IMR-90 (cell line): ENCODE measurements at regions not wholly inside any gene's neighbourhood (a gene's known extent, or its start where the extent isn't known, plus 50 kb on each side); places are given as distances from the start of the nearest gene placed in this dataset.

Source experiments
- ATAC-seq: fragments of 200-7000 bp; cut with Tn5 transposase; 2 replicates; pipeline ENCODE4 v1.9.1; 2020; ENCODE audit warnings: low read depth, mild to moderate bottlenecking, moderate library complexity
- BruUV-seq: library from RNA; stranded (reverse); fragments of 400-500 nt; replicated peaks from 2 replicates; lab custom pipeline; 2021; lab: Mats Ljungman, UMichigan
- CTCF ChIA-PET: fragments of 300-600 bp; formaldehyde crosslinking; extraction: SDS; loops from one replicate; lab custom pipeline; 2021; ENCODE audit warnings: antibody characterized with exemption; lab: Yijun Ruan, JAX
- POLR2A ChIA-PET: fragments of 300-600 bp; sonication (Branson Sonifier 250); formaldehyde crosslinking; loops from one replicate; lab custom pipeline; 2022; ENCODE audit warnings: antibody characterized with exemption; ENCODE audit not compliant: unreplicated experiment; lab: Charles Lee
- DNase-seq: peaks from one replicate; pipeline ENCODE4 v3.0.0; 2013
- H2AFZ ChIP-seq: replicated peaks from 2 replicates; pipeline ENCODE3; 2013; ENCODE audit warnings: low read length, mild to moderate bottlenecking; ENCODE audit not compliant: poor library complexity
- H2AK5ac ChIP-seq: 2 replicates; pipeline ENCODE4 v1.6.1; 2013; ENCODE audit warnings: low read depth, low read length, inconsistent platforms
- H2AK9ac ChIP-seq: replicated peaks from 2 replicates; pipeline ENCODE3; 2013; ENCODE audit warnings: mild to moderate bottlenecking, low read depth, low read length, moderate library complexity; ENCODE audit not compliant: poor library complexity
- H2BK120ac ChIP-seq: 2 replicates; pipeline ENCODE4 v1.6.1; 2013; ENCODE audit warnings: low read depth, low read length, inconsistent platforms
- H2BK15ac ChIP-seq: 3 replicates; pipeline ENCODE4 v1.6.1; 2013; ENCODE audit warnings: low read depth, low read length, inconsistent platforms
- H2BK20ac ChIP-seq: 2 replicates; pipeline ENCODE4 v1.6.1; 2013; ENCODE audit warnings: low read depth, mild to moderate bottlenecking, inconsistent platforms, low read length, moderate library complexity
- H2BK5ac ChIP-seq: 2 replicates; pipeline ENCODE4 v1.6.1; 2013; ENCODE audit warnings: mild to moderate bottlenecking, low read depth, low read length, inconsistent platforms; ENCODE audit not compliant: poor library complexity, severe bottlenecking
- H3K14ac ChIP-seq: replicated peaks from 2 replicates; pipeline ENCODE4 v1.6.1; 2013; ENCODE audit warnings: low read depth, low read length, inconsistent platforms
- H3K18ac ChIP-seq: 2 replicates; pipeline ENCODE4 v1.6.1; 2013; ENCODE audit warnings: low read depth, low read length, control low read depth
- H3K23ac ChIP-seq: 2 replicates; pipeline ENCODE4 v1.6.1; 2013; ENCODE audit warnings: low read depth, low read length, inconsistent platforms
- H3K27ac ChIP-seq: 2 replicates; pipeline ENCODE4 v1.5.1; 2013; ENCODE audit warnings: mild to moderate bottlenecking, control low read depth, low read length; ENCODE audit not compliant: insufficient read depth
- H3K27me3 ChIP-seq: 2 replicates; pipeline ENCODE4 v1.6.1; 2013; ENCODE audit warnings: low read length; ENCODE audit not compliant: control insufficient read depth, insufficient read depth
- H3K36me3 ChIP-seq: 2 replicates; pipeline ENCODE4 v1.6.1; 2013; ENCODE audit warnings: low read length, mixed read lengths; ENCODE audit not compliant: control insufficient read depth, insufficient read depth
- H3K4ac ChIP-seq: 2 replicates; pipeline ENCODE4 v1.6.1; 2013; ENCODE audit warnings: low read depth, low read length, inconsistent platforms
- H3K4me1 ChIP-seq: 2 replicates; pipeline ENCODE4 v1.6.1; 2013; ENCODE audit warnings: low read length, mixed read lengths; ENCODE audit not compliant: control insufficient read depth, insufficient read depth
- H3K4me2 ChIP-seq: 2 replicates; pipeline ENCODE4 v1.6.1; 2013; ENCODE audit warnings: low read depth, mild to moderate bottlenecking, control low read depth, low read length, moderate library complexity
- H3K4me3 ChIP-seq: 2 replicates; pipeline ENCODE4 v1.5.1; 2013; ENCODE audit warnings: low read depth, mild to moderate bottlenecking, control low read depth, low read length, moderate library complexity; ENCODE audit not compliant: insufficient read depth
- H3K56ac ChIP-seq: 2 replicates; pipeline ENCODE4 v1.6.1; 2013; ENCODE audit warnings: low read length, inconsistent platforms; ENCODE audit not compliant: insufficient read depth; ENCODE audit errors: extremely low read depth
- H3K79me1 ChIP-seq, 2 experiments: 2 replicates each; pipeline ENCODE4 v1.6.1; 2013; ENCODE audit warnings: low read length in 2 of 2, inconsistent platforms in 1 of 2, low read depth in 1 of 2
- H3K9ac ChIP-seq: 2 replicates; pipeline ENCODE4 v1.6.1; 2013; ENCODE audit warnings: low read depth, low read length, control low read depth
- H3K9me1 ChIP-seq: 2 replicates; pipeline ENCODE4 v1.6.1; 2013; ENCODE audit warnings: low read length, inconsistent platforms; ENCODE audit not compliant: insufficient read depth
- H3K9me3 ChIP-seq: 2 replicates; pipeline ENCODE4 v1.6.1; 2013; ENCODE audit warnings: low read length; ENCODE audit not compliant: control insufficient read depth, insufficient read depth
- H4K20me1 ChIP-seq: 2 replicates; pipeline ENCODE4 v1.6.1; 2013; ENCODE audit warnings: low read length, inconsistent platforms; ENCODE audit not compliant: insufficient read depth
- H4K5ac ChIP-seq: 2 replicates; pipeline ENCODE4 v1.6.1; 2013; ENCODE audit warnings: mild to moderate bottlenecking, low read depth, low read length, control low read depth
- H4K8ac ChIP-seq, 2 experiments: 2 replicates each; pipeline ENCODE4 v1.6.1; 2013; ENCODE audit warnings: low read depth in 2 of 2, low read length in 2 of 2, control low read depth in 1 of 2, inconsistent platforms in 1 of 2
- H4K91ac ChIP-seq: 2 replicates; pipeline ENCODE4 v1.6.1; 2013; ENCODE audit warnings: low read depth, low read length, inconsistent platforms; ENCODE audit not compliant: insufficient read depth
- CHD1 ChIP-seq: IDR thresholded peaks from 2 replicates; pipeline ENCODE4 v1.6.1; 2012; ENCODE audit warnings: low read depth, low read length, improper control_type of control experiment
- CTCF ChIP-seq: conservative IDR thresholded peaks from 2 replicates; pipeline ENCODE4 v1.5.1; 2012; ENCODE audit warnings: mild to moderate bottlenecking, low read depth, low read length, improper control_type of control experiment
- ELK1 ChIP-seq: fragments of 150-350 bp; IDR thresholded peaks from 2 replicates; pipeline ENCODE4 v1.6.1; 2016; ENCODE audit warnings: low read depth, mild to moderate bottlenecking, low read length, moderate library complexity, borderline replicate concordance
- USF2 ChIP-seq: fragments of 150-350 bp; IDR thresholded peaks from 2 replicates; pipeline ENCODE4 v1.6.1; 2017; ENCODE audit warnings: mild to moderate bottlenecking, antibody characterized with exemption, low read length, low read depth
- WGBS, 2 experiments: methylation state at CpG; one replicate each; pipeline versions ENCODE4 v1.1.5 to v1.1.7; 2013; ENCODE audit warnings: missing lambda C conversion rate in 2 of 2; ENCODE audit not compliant: insufficient read length in 1 of 2; ENCODE audit errors: extremely low coverage in 2 of 2; 5-methylcytosine and 5-hydroxymethylcytosine counted together
- dilution Hi-C: fragments of 300-500 bp; cut with HindIII; formaldehyde crosslinking; loops from one replicate; pipeline ENCODE4 v1.14.3; 2018; ENCODE audit warnings: low sequenced_read_pairs; ENCODE audit not compliant: unreplicated experiment
- in situ Hi-C: fragments of 300-500 bp; cut with MboI; formaldehyde crosslinking; loops from 3 replicates; pipeline ENCODE4 v1.14.3; 2019; ENCODE audit warnings: low sequenced_read_pairs, inconsistent platforms, mixed read lengths
- intact Hi-C: fragments of 100-400 bp; cut with micrococcal nuclease; formaldehyde crosslinking; loops from 2 replicates; pipeline ENCODE4 v1.10.0; 2022

GRCh38 chr16:8187782-8188372, 402.4 kb downstream of the TMEM114 start:
- H2BK120ac ChIP-seq = no peak overlapping the region
- no peak overlapping the region for H3K4me2 ChIP-seq
- no peak overlapping the region for H2AK9ac ChIP-seq
- H2AFZ ChIP-seq = no peak overlapping the region
- H2AK5ac ChIP-seq = no peak overlapping the region
- dilution Hi-C loops (no loop called here), intact Hi-C loops (no loop called here), in situ Hi-C loops (no loop called here)
- no peaks in the 10 kb centered on the region for H3K27me3 ChIP-seq
- TF ChIP-seq ELK1 = no peak
- TF ChIP-seq CHD1 = no peak
- no peak for TF ChIP-seq CTCF
- no peak for TF ChIP-seq USF2
- H4K8ac ChIP-seq = no peak overlapping the region
- H3K27ac ChIP-seq = no peak overlapping the region
- no TSS peak for BruUV-seq
- H3K56ac ChIP-seq = no peak overlapping the region
- DNase-seq (no peak), ATAC-seq (no peak)
- no peak overlapping the region for H2BK5ac ChIP-seq
- H3K9me3 ChIP-seq = peaks cover 20% of the 10 kb centered on the region
- no peak overlapping the region for H4K91ac ChIP-seq
- H3K23ac ChIP-seq = no peak overlapping the region
- H3K79me1 ChIP-seq = no peaks in the 10 kb centered on the region
- 24% methylated on average over 1 of the region's 5 CpGs; no CpG with 5 or more reads in 1 of the 2 experiments for WGBS, 2 experiments
- H3K4me1 ChIP-seq = no peaks in the 10 kb centered on the region
- H4K20me1 ChIP-seq = no peaks in the 10 kb centered on the region
- H3K14ac ChIP-seq = no peak overlapping the region
- H2BK15ac ChIP-seq = no peak overlapping the region
- no peak overlapping the region for H2BK20ac ChIP-seq
- H3K4ac ChIP-seq = no peak overlapping the region
- H3K36me3 ChIP-seq = no peaks in the 10 kb centered on the region
- no peak overlapping the region for H3K18ac ChIP-seq
- H3K4me3 ChIP-seq = no peak overlapping the region
- no peaks in the 10 kb centered on the region for H3K9me1 ChIP-seq
- ChIA-PET CTCF (no interaction called here), POLR2A (no interaction called here)
- no peak overlapping the region for H3K9ac ChIP-seq
- H4K5ac ChIP-seq = no peak overlapping the region
